GM23338 (cell line): ENCODE measurements at regions not wholly inside any gene's neighbourhood (a gene's known extent, or its start where the extent isn't known, plus 50 kb on each side); places are given as distances from the start of the nearest gene placed in this dataset.

Experiments used
- ATAC-seq: fragments of 200-7000 bp; cut with Tn5 transposase; 3 replicates; pipeline ENCODE4 v1.9.1; 2020
- DNase-seq: peaks from one replicate; pipeline ENCODE4 v3.0.0-alpha.2; 2015; ENCODE audit warnings: low spot score
- H2AFZ ChIP-seq: fragments of 200-600 bp; sonication (generic); 2 replicates; pipeline ENCODE4 v1.8.0; 2016; ENCODE audit warnings: antibody characterized with exemption, mild to moderate bottlenecking, moderate library complexity
- H3F3A ChIP-seq: fragments of 200-600 bp; sonication (generic); replicated peaks from 2 replicates; pipeline ENCODE4 v1.8.0; 2017; ENCODE audit warnings: antibody characterized with exemption, mixed run types, low read depth
- H3K27ac ChIP-seq: fragments of 200-600 bp; sonication (generic); 2 replicates; pipeline ENCODE4 v1.6.1; 2016; ENCODE audit warnings: low read depth
- H3K27me3 ChIP-seq: fragments of 200-600 bp; sonication (generic); 2 replicates; pipeline ENCODE4 v1.8.0; 2016; ENCODE audit warnings: mild to moderate bottlenecking, mixed run types, moderate library complexity; ENCODE audit not compliant: insufficient read depth
- H3K36me3 ChIP-seq: fragments of 200-600 bp; sonication (generic); 2 replicates; pipeline ENCODE4 v1.8.0; 2016; ENCODE audit warnings: mild to moderate bottlenecking; ENCODE audit not compliant: insufficient read depth
- H3K4me1 ChIP-seq: fragments of 200-600 bp; sonication (generic); 2 replicates; pipeline ENCODE4 v1.8.0; 2016; ENCODE audit warnings: mild to moderate bottlenecking, moderate library complexity; ENCODE audit not compliant: insufficient read depth
- H3K4me2 ChIP-seq: fragments of 200-600 bp; sonication (generic); 2 replicates; pipeline ENCODE4 v1.7.1; 2017; ENCODE audit warnings: mixed run types
- H3K4me3 ChIP-seq: fragments of 200-600 bp; sonication (generic); 2 replicates; pipeline ENCODE4 v1.6.1; 2016; ENCODE audit warnings: mixed run types
- H3K79me2 ChIP-seq: fragments of 200-600 bp; sonication (generic); replicated peaks from 2 replicates; pipeline ENCODE4 v1.8.0; 2017; ENCODE audit warnings: mild to moderate bottlenecking; ENCODE audit not compliant: insufficient read depth
- H3K9me2 ChIP-seq: fragments of 200-600 bp; sonication (generic); 2 replicates; pipeline ENCODE4 v1.8.0; 2017; ENCODE audit not compliant: insufficient read depth
- H4K20me1 ChIP-seq: fragments of 200-600 bp; sonication (generic); replicated peaks from 2 replicates; pipeline ENCODE4 v1.8.0; 2017; ENCODE audit warnings: mild to moderate bottlenecking; ENCODE audit not compliant: insufficient read depth
- H3K27ac Mint-ChIP-seq: 2 replicates; pipeline ENCODE4 v1.8.0; 2020; ENCODE audit warnings: inconsistent platforms, mild to moderate bottlenecking, moderate library complexity, mixed read lengths
- H3K27me3 Mint-ChIP-seq: 3 replicates; pipeline ENCODE4 v1.8.0; 2022; ENCODE audit warnings: low read depth, mild to moderate bottlenecking, moderate library complexity, mixed read lengths, inconsistent platforms; ENCODE audit not compliant: insufficient read depth, poor library complexity
- H3K36me3 Mint-ChIP-seq: 3 replicates; pipeline ENCODE4 v1.8.0; 2021; ENCODE audit warnings: low read depth, mild to moderate bottlenecking, inconsistent platforms, moderate library complexity, mixed read lengths
- H3K4me1 Mint-ChIP-seq: 3 replicates; pipeline ENCODE4 v1.8.0; 2020; ENCODE audit warnings: mild to moderate bottlenecking, inconsistent platforms, mixed read lengths
- H3K4me3 Mint-ChIP-seq: 3 replicates; pipeline ENCODE4 v1.8.0; 2021; ENCODE audit warnings: moderate library complexity, mild to moderate bottlenecking, inconsistent platforms, mixed read lengths
- H3K9me3 Mint-ChIP-seq: 3 replicates; pipeline ENCODE4 v1.8.0; 2020; ENCODE audit warnings: moderate library complexity, mild to moderate bottlenecking, inconsistent platforms, mixed read lengths
- CREB1 ChIP-seq: fragments of 250-450 bp; sonication (Bioruptor Pico); IDR thresholded peaks from 2 replicates; pipeline ENCODE4 v1.5.0; 2020; ENCODE audit warnings: low read depth, mild to moderate bottlenecking, moderate library complexity
- CTCF ChIP-seq, 2 experiments: fragments of 200-600 bp in 1 of 2; sonication (generic) in 1 of 2; conservative IDR thresholded peaks; 2 replicates each; pipeline versions ENCODE4 v1.5.1 to v1.6.1; 2016 to 2017; ENCODE audit warnings: antibody characterized with exemption in 2 of 2, low read depth in 2 of 2, mild to moderate bottlenecking in 2 of 2, moderate library complexity in 1 of 2
- ETS1 ChIP-seq: IDR thresholded peaks from 2 replicates; pipeline ENCODE4 v1.6.1; 2016; ENCODE audit warnings: antibody characterized with exemption
- EZH2 ChIP-seq: fragments of 200-600 bp; sonication (generic); IDR thresholded peaks from one replicate; pipeline ENCODE4 v1.8.0; 2017; ENCODE audit warnings: antibody characterized with exemption, mild to moderate bottlenecking, low read depth; ENCODE audit not compliant: unreplicated experiment
- EZH2phosphoT487 ChIP-seq: fragments of 200-600 bp; sonication (generic); IDR thresholded peaks from one replicate; pipeline ENCODE4 v1.8.1; 2018; ENCODE audit warnings: antibody characterized with exemption; ENCODE audit not compliant: unreplicated experiment
- JUNB ChIP-seq: IDR thresholded peaks from one replicate; pipeline ENCODE4 v1.6.1; 2016; ENCODE audit warnings: antibody characterized with exemption; ENCODE audit not compliant: unreplicated experiment
- NANOG ChIP-seq: IDR thresholded peaks from 2 replicates; pipeline ENCODE4 v1.6.1; 2016; ENCODE audit warnings: antibody characterized with exemption, borderline replicate concordance
- POLR2AphosphoS5 ChIP-seq: IDR thresholded peaks from 2 replicates; pipeline ENCODE4 v1.6.1; 2016; ENCODE audit warnings: antibody characterized with exemption, low read depth
- REST ChIP-seq: IDR thresholded peaks from one replicate; pipeline ENCODE4 v1.6.1; 2018; ENCODE audit warnings: antibody characterized with exemption; ENCODE audit not compliant: unreplicated experiment
- STAT1 ChIP-seq: IDR thresholded peaks from one replicate; pipeline ENCODE4 v1.6.1; 2016; ENCODE audit warnings: antibody characterized with exemption; ENCODE audit not compliant: unreplicated experiment
- ZNF114 ChIP-seq: fragments of 250-450 bp; sonication (Bioruptor Pico); IDR thresholded peaks from 2 replicates; pipeline ENCODE4 v1.5.0; 2020; ENCODE audit warnings: mild to moderate bottlenecking, moderate library complexity
- ZNF331 ChIP-seq: fragments of 250-450 bp; sonication (Bioruptor Pico); IDR thresholded peaks from 2 replicates; pipeline ENCODE4 v1.5.0; 2020; ENCODE audit warnings: low read depth, mild to moderate bottlenecking, moderate library complexity
- ZNF462 ChIP-seq: fragments of 250-450 bp; sonication (Bioruptor Pico); IDR thresholded peaks from 2 replicates; pipeline ENCODE4 v1.5.0; 2020; ENCODE audit warnings: mild to moderate bottlenecking, moderate library complexity

- H3K9me3 Mint-ChIP-seq: peaks cover 12% of the 10 kb centered on the region; the same call in 2 of the 3 replicates
- H4K20me1 ChIP-seq: no peaks in the 10 kb centered on the region
- H3K9me2 ChIP-seq: 0 out of 2 replicates have a peak, but pooled peaks cover 5% of the 10 kb centered on the region
- H3K36me3 ChIP-seq: no peaks in the 10 kb centered on the region; the same call in 1 of the 2 replicates
- peak overlapping the region; percentile 65 for H3K27ac Mint-ChIP-seq
- H3K4me2 ChIP-seq: peak overlapping the region; percentile 53; the same call in 1 of the 2 replicates
- H3K27me3 ChIP-seq: no peaks in the 10 kb centered on the region
- peak overlapping the region; percentile 68 for H3K27ac ChIP-seq
- H3K79me2 ChIP-seq: no peaks in the 10 kb centered on the region
- TF ChIP-seq ZNF331: no peak
- TF ChIP-seq ZNF114 (CRISPR knock-in tag): no peak
- no peak for TF ChIP-seq EZH2phosphoT487
- no peak for TF ChIP-seq STAT1
- no peak for TF ChIP-seq REST
- TF ChIP-seq EZH2: no peak
- TF ChIP-seq ETS1: no peak
- TF ChIP-seq JUNB: no peak
- TF ChIP-seq CREB1 (CRISPR knock-in tag): no peak
- no peak for TF ChIP-seq NANOG
- TF ChIP-seq POLR2AphosphoS5: no peak
- no peak for TF ChIP-seq ZNF462 (CRISPR knock-in tag)
- TF ChIP-seq CTCF (conservative IDR thresholded peaks at IDR 0.05; ENCODE audit: low read depth in 2 of 2): no peak
- peaks cover 48% of the 10 kb centered on the region for H3K4me1 Mint-ChIP-seq
- DNase-seq (peak; percentile 47), ATAC-seq (peak; percentile 80)
- peaks cover 13% of the 10 kb centered on the region; the same call in 2 of the 3 replicates for H3K36me3 Mint-ChIP-seq
- peaks cover 53% of the 10 kb centered on the region for H3K4me1 ChIP-seq
- H2AFZ ChIP-seq: peak overlapping the region; percentile 45; the same call in 1 of the 2 replicates
- H3K27me3 Mint-ChIP-seq: peaks cover 1% of the 10 kb centered on the region
- H3K4me3 ChIP-seq: 0 out of 2 replicates have a peak overlapping the region, but pooled peaks have one; percentile 10
- H3K4me3 Mint-ChIP-seq: peak overlapping the region; percentile 32; the same call in 2 of the 3 replicates
- 0 out of 2 replicates have a peak, but pooled peaks cover 4% of the 10 kb centered on the region for H3F3A ChIP-seq
These were observed 371.4 kb downstream of the KCNRG start for GRCh38 chr13:50386541-50387050.
